ENCODE measurements at regions not wholly inside any gene's neighbourhood (a gene's known extent, or its start where the extent isn't known, plus 50 kb on each side); places are given as distances from the start of the nearest gene placed in this dataset.

GRCh38 chr1:86226204-86226603, 69.6 kb upstream of the COL24A1 start:
- Histone ChIP-seq H3K4me1 (no peaks in the 10 kb centered on the region), H3K36me3 (no peaks in the 10 kb centered on the region), H3K9me3 (no peaks in the 10 kb centered on the region), H3K4me3 (no peak overlapping the region), H3K27ac (no peak overlapping the region), H3K27me3 (no peaks in the 10 kb centered on the region)
- intact Hi-C loops (cut with DNase I; ENCODE audit: low total_unique reads), result no loop called here
- TF ChIP-seq CTCF (IDR thresholded peaks at IDR 0.05) (no peak), POLR2AphosphoS5 (IDR thresholded peaks at IDR 0.05) (no peak), POLR2A (IDR thresholded peaks at IDR 0.05) (no peak)
- WGBS, 5 donors, result 46 to 75% (median 65%) methylated on average over 1 of the region's 1 CpG
- no peak for DNase-seq

- no peaks in the 10 kb centered on the region for H3K9me3 ChIP-seq
- no peak overlapping the region for H3K27ac ChIP-seq
- TF ChIP-seq POLR2AphosphoS5 (IDR thresholded peaks at IDR 0.05) (no peak), POLR2A (IDR thresholded peaks at IDR 0.05) (no peak), CTCF (IDR thresholded peaks at IDR 0.05) (no peak), EP300 (IDR thresholded peaks at IDR 0.05) (no peak)
- H3K27me3 ChIP-seq, result no peaks in the 10 kb centered on the region
- DNase-seq, result no peak
- 79 to 90% (median 87%) methylated on average over 5 of the region's 5 CpGs for WGBS, 5 donors
- no peak overlapping the region for H3K4me3 ChIP-seq
- no peaks in the 10 kb centered on the region for H3K4me1 ChIP-seq
- H3K36me3 ChIP-seq, result no peaks in the 10 kb centered on the region
- intact Hi-C loops (cut with DNase I; ENCODE audit: low total_unique reads), result no loop called here
Measured at GRCh38 chr1:86224651-86225310, 68.2 kb upstream of the COL24A1 start.

- 54 to 78% (median 60%) methylated on average over 5 of the region's 5 CpGs for WGBS, 5 donors
- H3K27ac ChIP-seq, result no peak overlapping the region
- DNase-seq, result no peak
- no peaks in the 10 kb centered on the region for H3K4me1 ChIP-seq
- H3K36me3 ChIP-seq, result no peaks in the 10 kb centered on the region
- no peaks in the 10 kb centered on the region for H3K9me3 ChIP-seq
- no peak overlapping the region for H3K4me3 ChIP-seq
- no peaks in the 10 kb centered on the region for H3K27me3 ChIP-seq
- intact Hi-C loops (cut with DNase I; ENCODE audit: low total_unique reads), result no loop called here
- TF ChIP-seq POLR2A (IDR thresholded peaks at IDR 0.05), result no peak
Measured at GRCh38 chr1:86218859-86219258, 62.3 kb upstream of the COL24A1 start.

- Histone ChIP-seq H3K4me1 (no peaks in the 10 kb centered on the region), H3K9me3 (no peaks in the 10 kb centered on the region), H3K4me3 (no peak overlapping the region), H3K27ac (no peak overlapping the region), H3K36me3 (no peaks in the 10 kb centered on the region), H3K27me3 (no peaks in the 10 kb centered on the region)
- 96 to 100% (median 100%) methylated on average over 2 of the region's 2 CpGs for WGBS, 5 donors
- TF ChIP-seq POLR2A (IDR thresholded peaks at IDR 0.05), result no peak
- no peak for TF ChIP-seq POLR2AphosphoS5 (IDR thresholded peaks at IDR 0.05)
- no peak for TF ChIP-seq EP300 (IDR thresholded peaks at IDR 0.05)
- TF ChIP-seq CTCF (IDR thresholded peaks at IDR 0.05), result no peak
- intact Hi-C loops (cut with DNase I; ENCODE audit: low total_unique reads), result no loop called here
- no peak for DNase-seq
Measured at GRCh38 chr1:86214605-86215004, 58.0 kb upstream of the COL24A1 start.

GRCh38 chr1:86209346-86209745, 52.8 kb upstream of the COL24A1 start:
- H3K4me3 ChIP-seq, result no peak overlapping the region
- H3K9me3 ChIP-seq, result no peaks in the 10 kb centered on the region
- no peaks in the 10 kb centered on the region for H3K36me3 ChIP-seq
- DNase-seq, result no peak
- no peak overlapping the region for H3K27ac ChIP-seq
- TF ChIP-seq CTCF (IDR thresholded peaks at IDR 0.05) (no peak), POLR2AphosphoS5 (IDR thresholded peaks at IDR 0.05) (no peak), EP300 (IDR thresholded peaks at IDR 0.05) (no peak), POLR2A (IDR thresholded peaks at IDR 0.05) (no peak)
- no peaks in the 10 kb centered on the region for H3K4me1 ChIP-seq
- 29 to 50% (median 41%) methylated on average over 4 of the region's 4 CpGs for WGBS, 5 donors
- intact Hi-C loops (cut with DNase I; ENCODE audit: low total_unique reads), result no loop called here
- no peaks in the 10 kb centered on the region for H3K27me3 ChIP-seq
